Adrenal gland (tissue), 5 donors: ENCODE measurements at regions not wholly inside any gene's neighbourhood (a gene's known extent, or its start where the extent isn't known, plus 50 kb on each side); places are given as distances from the start of the nearest gene placed in this dataset.

Experiments used
- CTCF ChIP-seq, 6 experiments: fragments of 450-650 bp in 4 of 6; fragments of 200-600 bp in 2 of 6; sonication (generic) in 1 of 6; IDR thresholded peaks; 1 replicate in 5 of 6; 2 replicates in 1 of 6; pipeline versions ENCODE4 v1.5.1 to v1.8.0; 2016 to 2021; ENCODE audit warnings: antibody characterized with exemption in 6 of 6, mild to moderate bottlenecking in 2 of 6, moderate library complexity in 1 of 6
- POLR2A ChIP-seq, 2 donors: fragments of 450-650 bp; IDR thresholded peaks; one replicate each; pipeline ENCODE4 v1.6.1; 2017; ENCODE audit warnings: antibody characterized with exemption in 2 of 2, mild to moderate bottlenecking in 2 of 2, moderate library complexity in 1 of 2
- donor health status: DM: no; HTN: no; CAD: no.

GRCh38 chr15:26298659-26299170, 435.6 kb upstream of the ATP10A start:
- TF ChIP-seq CTCF (IDR thresholded peaks at IDR 0.05), result no peak
- no peak for TF ChIP-seq POLR2A (IDR thresholded peaks at IDR 0.05)
